Natural killer cell treated with Interleukin-12 subunit alpha and Interleukin-12 subunit beta and Interleukin-15 and Interleukin-18, amount 100 ng/mL, for 72 hours (primary cell): ENCODE measurements at regions not wholly inside any gene's neighbourhood (a gene's known extent, or its start where the extent isn't known, plus 50 kb on each side); places are given as distances from the start of the nearest gene placed in this dataset.
"Not testable (repeated sequence)": the region's sequence is repeated elsewhere in the genome, so short reads cannot be mapped to it uniquely, and the experiment has no call there.

Source experiments
- ATAC-seq, 2 donors: fragments of 150-1000 bp; cut with Tn5 transposase in 1 of 2; sonication (Bioruptor Pico), chemical (Tn5 transposase) in 1 of 2; 2 replicates each; pipeline ENCODE4 v1.10.0; 2021
- DNase-seq: peaks from one replicate; pipeline ENCODE4 v3.0.0; 2022; ENCODE audit warnings: low spot score
- H3K27ac Mint-ChIP-seq, 2 donors: 1 replicate in 1 of 2; 2 replicates in 1 of 2; pipeline ENCODE4 v1.8.0; 2022; ENCODE audit warnings: mixed read lengths in 2 of 2, mild to moderate bottlenecking in 1 of 2, moderate library complexity in 1 of 2
- H3K27me3 Mint-ChIP-seq, 2 donors: 1 replicate in 1 of 2; 2 replicates in 1 of 2; pipeline ENCODE4 v1.8.0; 2022; ENCODE audit warnings: mixed read lengths in 2 of 2
- H3K36me3 Mint-ChIP-seq: one replicate; pipeline ENCODE4 v1.8.0; 2022; ENCODE audit warnings: mixed read lengths
- H3K4me1 Mint-ChIP-seq, 2 donors: 1 replicate in 1 of 2; 2 replicates in 1 of 2; pipeline ENCODE4 v1.8.0; 2022; ENCODE audit warnings: low read depth in 2 of 2, mixed read lengths in 2 of 2, mild to moderate bottlenecking in 1 of 2
- H3K4me3 Mint-ChIP-seq: one replicate; pipeline ENCODE4 v1.8.0; 2022; ENCODE audit warnings: mixed read lengths
- H3K9me3 Mint-ChIP-seq: 2 replicates; pipeline ENCODE4 v1.8.0; 2022; ENCODE audit warnings: mixed read lengths

- not testable (repeated sequence) for H3K27ac Mint-ChIP-seq, H3K36me3 Mint-ChIP-seq, H3K27me3 Mint-ChIP-seq, H3K4me3 Mint-ChIP-seq, ATAC-seq, DNase-seq, H3K4me1 Mint-ChIP-seq, H3K9me3 Mint-ChIP-seq
Measured at GRCh38 chr5:21274361-21274760, 1286.4 kb upstream of the CDH18 start.

- no peaks in the 10 kb centered on the region for H3K36me3 Mint-ChIP-seq
- H3K4me3 Mint-ChIP-seq, result no peak overlapping the region
- no peaks in the 10 kb centered on the region for H3K4me1 Mint-ChIP-seq
- no peaks in the 10 kb centered on the region for H3K27me3 Mint-ChIP-seq
- DNase-seq, result no peak
- no peak for ATAC-seq
- no peak overlapping the region for H3K27ac Mint-ChIP-seq
- peaks cover 12% of the 10 kb centered on the region for H3K9me3 Mint-ChIP-seq
Measured at GRCh38 chr5:21263361-21263760, 1275.4 kb upstream of the CDH18 start.

GRCh38 chr5:21254161-21254560 lies 1266.2 kb upstream of the CDH18 start:
- Mint-ChIP-seq H3K27ac (no peak overlapping the region), H3K27me3 (no peaks in the 10 kb centered on the region), H3K36me3 (peaks cover 9% of the 10 kb centered on the region), H3K9me3 (peaks cover 19% of the 10 kb centered on the region), H3K4me1 (no peaks in the 10 kb centered on the region), H3K4me3 (no peak overlapping the region)
- ATAC-seq (no peak), DNase-seq (no peak)

GRCh38 chr5:21244982-21245381 lies 1257.0 kb upstream of the CDH18 start:
- no peaks in the 10 kb centered on the region for H3K27me3 Mint-ChIP-seq
- H3K4me1 Mint-ChIP-seq, result no peaks in the 10 kb centered on the region
- H3K4me3 Mint-ChIP-seq, result no peak overlapping the region
- no peak overlapping the region for H3K27ac Mint-ChIP-seq
- peaks cover 11% of the 10 kb centered on the region for H3K36me3 Mint-ChIP-seq
- no peak for DNase-seq
- ATAC-seq, result no peak
- peaks cover 21% of the 10 kb centered on the region for H3K9me3 Mint-ChIP-seq

GRCh38 chr5:21238786-21239185 lies 1250.8 kb upstream of the CDH18 start:
- Mint-ChIP-seq H3K36me3 (peaks cover 5% of the 10 kb centered on the region), H3K27me3 (no peaks in the 10 kb centered on the region), H3K4me1 (no peaks in the 10 kb centered on the region), H3K9me3 (peaks cover 20% of the 10 kb centered on the region), H3K4me3 (no peak overlapping the region), H3K27ac (no peak overlapping the region)
- no peak for ATAC-seq
- no peak for DNase-seq

GRCh38 chr5:21237461-21237860 lies 1249.5 kb upstream of the CDH18 start:
- Mint-ChIP-seq H3K27me3 (no peaks in the 10 kb centered on the region), H3K9me3 (peaks cover 20% of the 10 kb centered on the region), H3K36me3 (peaks cover 5% of the 10 kb centered on the region), H3K27ac (no peak overlapping the region), H3K4me1 (no peaks in the 10 kb centered on the region), H3K4me3 (no peak overlapping the region)
- no peak for ATAC-seq
- no peak for DNase-seq

- H3K36me3 Mint-ChIP-seq, result peaks cover 3% of the 10 kb centered on the region
- peaks cover 18% of the 10 kb centered on the region for H3K9me3 Mint-ChIP-seq
- no peak for DNase-seq
- no peak for ATAC-seq
- H3K27ac Mint-ChIP-seq, result no peak overlapping the region
- H3K27me3 Mint-ChIP-seq, result no peaks in the 10 kb centered on the region
- no peaks in the 10 kb centered on the region for H3K4me1 Mint-ChIP-seq
- no peak overlapping the region for H3K4me3 Mint-ChIP-seq
Measured at GRCh38 chr5:21236971-21237427, 1249.0 kb upstream of the CDH18 start.

GRCh38 chr5:21236104-21236503 lies 1248.1 kb upstream of the CDH18 start:
- no peak for DNase-seq
- Mint-ChIP-seq H3K9me3 (peaks cover 12% of the 10 kb centered on the region), H3K4me1 (no peaks in the 10 kb centered on the region), H3K27me3 (no peaks in the 10 kb centered on the region), H3K36me3 (no peaks in the 10 kb centered on the region), H3K27ac (no peak overlapping the region), H3K4me3 (no peak overlapping the region)
- no peak for ATAC-seq

GRCh38 chr5:21225223-21226064 lies 1237.4 kb upstream of the CDH18 start:
- DNase-seq (no peak), ATAC-seq (no peak)
- H3K9me3 Mint-ChIP-seq, result peaks cover 27% of the 10 kb centered on the region
- peaks cover 27% of the 10 kb centered on the region for H3K36me3 Mint-ChIP-seq
- no peaks in the 10 kb centered on the region for H3K27me3 Mint-ChIP-seq
- no peak overlapping the region for H3K4me3 Mint-ChIP-seq
- H3K27ac Mint-ChIP-seq, result no peak overlapping the region
- no peaks in the 10 kb centered on the region for H3K4me1 Mint-ChIP-seq

GRCh38 chr5:21221616-21222015 lies 1233.6 kb upstream of the CDH18 start:
- no peaks in the 10 kb centered on the region for H3K27me3 Mint-ChIP-seq
- peaks cover 20% of the 10 kb centered on the region for H3K9me3 Mint-ChIP-seq
- no peak overlapping the region for H3K27ac Mint-ChIP-seq
- DNase-seq (no peak), ATAC-seq (no peak)
- no peaks in the 10 kb centered on the region for H3K4me1 Mint-ChIP-seq
- H3K36me3 Mint-ChIP-seq, result peaks cover 9% of the 10 kb centered on the region
- no peak overlapping the region for H3K4me3 Mint-ChIP-seq

- H3K27me3 Mint-ChIP-seq, result no peaks in the 10 kb centered on the region
- H3K27ac Mint-ChIP-seq, result no peak overlapping the region
- ATAC-seq (no peak), DNase-seq (no peak)
- peaks cover 15% of the 10 kb centered on the region for H3K9me3 Mint-ChIP-seq
- H3K4me1 Mint-ChIP-seq, result no peaks in the 10 kb centered on the region
- H3K4me3 Mint-ChIP-seq, result no peak overlapping the region
- H3K36me3 Mint-ChIP-seq, result peaks cover 4% of the 10 kb centered on the region
Measured at GRCh38 chr5:21219966-21220365, 1232.0 kb upstream of the CDH18 start.

- H3K27ac Mint-ChIP-seq, result no peak overlapping the region
- H3K4me3 Mint-ChIP-seq, result no peak overlapping the region
- no peaks in the 10 kb centered on the region for H3K27me3 Mint-ChIP-seq
- peaks cover 14% of the 10 kb centered on the region for H3K9me3 Mint-ChIP-seq
- peaks cover 4% of the 10 kb centered on the region for H3K36me3 Mint-ChIP-seq
- DNase-seq, result no peak
- ATAC-seq, result no peak
- H3K4me1 Mint-ChIP-seq, result no peaks in the 10 kb centered on the region
Measured at GRCh38 chr5:21219251-21219650, 1231.3 kb upstream of the CDH18 start.

GRCh38 chr5:21212026-21212425 lies 1224.0 kb upstream of the CDH18 start:
- H3K27ac Mint-ChIP-seq, result no peak overlapping the region
- no peak overlapping the region for H3K4me3 Mint-ChIP-seq
- peaks cover 6% of the 10 kb centered on the region for H3K36me3 Mint-ChIP-seq

GRCh38 chr5:21209409-21209808 lies 1221.4 kb upstream of the CDH18 start:
- ATAC-seq (no peak), DNase-seq (no peak)
- Mint-ChIP-seq H3K27ac (no peak overlapping the region), H3K4me1 (no peaks in the 10 kb centered on the region), H3K36me3 (peaks cover 6% of the 10 kb centered on the region), H3K27me3 (no peaks in the 10 kb centered on the region), H3K4me3 (no peak overlapping the region), H3K9me3 (peaks cover 8% of the 10 kb centered on the region)

More at GRCh38 chr5:21212026-21212425, 1224.0 kb upstream of the CDH18 start:
- no peak for DNase-seq
- no peaks in the 10 kb centered on the region for H3K27me3 Mint-ChIP-seq
- no peak for ATAC-seq
- H3K9me3 Mint-ChIP-seq, result peaks cover 10% of the 10 kb centered on the region
- no peaks in the 10 kb centered on the region for H3K4me1 Mint-ChIP-seq

GRCh38 chr5:21199087-21199486 lies 1211.1 kb upstream of the CDH18 start:
- no peaks in the 10 kb centered on the region for H3K4me1 Mint-ChIP-seq
- no peak overlapping the region for H3K4me3 Mint-ChIP-seq
- H3K27ac Mint-ChIP-seq, result no peak overlapping the region
- no peaks in the 10 kb centered on the region for H3K36me3 Mint-ChIP-seq
- ATAC-seq (no peak), DNase-seq (no peak)
- peaks cover 7% of the 10 kb centered on the region for H3K9me3 Mint-ChIP-seq
- no peaks in the 10 kb centered on the region for H3K27me3 Mint-ChIP-seq
